ENCODE measurements at regions not wholly inside any gene's neighbourhood (a gene's known extent, or its start where the extent isn't known, plus 50 kb on each side); places are given as distances from the start of the nearest gene placed in this dataset.
A peak's percentile ranks its signal among the peaks of the same experiment; 100 is the strongest.

DNA sequence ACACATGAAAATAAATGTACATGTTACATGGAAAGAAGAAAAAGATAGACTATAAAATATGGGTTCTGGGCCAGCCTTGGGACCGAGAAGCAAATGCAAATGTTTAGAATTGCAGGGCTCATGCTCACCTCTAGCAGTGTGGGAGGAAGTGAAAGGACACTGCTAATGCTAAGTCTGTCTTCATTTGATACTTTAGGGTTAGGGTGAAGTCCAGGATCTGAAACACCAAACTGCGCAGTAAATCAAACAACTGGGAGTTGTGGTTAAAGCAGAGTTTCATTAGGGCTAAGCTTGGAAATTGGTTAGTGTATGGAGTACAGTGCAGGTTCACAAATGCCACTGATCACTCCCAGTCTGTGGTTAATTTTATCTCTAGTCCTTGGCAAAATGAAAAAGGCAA, 73.2 kb upstream of the PDK4 start:
- Histone ChIP-seq H3K4me1 (no peaks in the 10 kb centered on the region), H3K9me3 (no peaks in the 10 kb centered on the region), H3K36me3 (no peaks in the 10 kb centered on the region), H3K27me3 (no peaks in the 10 kb centered on the region), H3K4me3 (no peak overlapping the region), H3K27ac (no peak overlapping the region)
- intact Hi-C loops (cut with DNase I) = no loop called here
- no peak for DNase-seq
- ATAC-seq = no peak
- TF ChIP-seq, protein P1, sequence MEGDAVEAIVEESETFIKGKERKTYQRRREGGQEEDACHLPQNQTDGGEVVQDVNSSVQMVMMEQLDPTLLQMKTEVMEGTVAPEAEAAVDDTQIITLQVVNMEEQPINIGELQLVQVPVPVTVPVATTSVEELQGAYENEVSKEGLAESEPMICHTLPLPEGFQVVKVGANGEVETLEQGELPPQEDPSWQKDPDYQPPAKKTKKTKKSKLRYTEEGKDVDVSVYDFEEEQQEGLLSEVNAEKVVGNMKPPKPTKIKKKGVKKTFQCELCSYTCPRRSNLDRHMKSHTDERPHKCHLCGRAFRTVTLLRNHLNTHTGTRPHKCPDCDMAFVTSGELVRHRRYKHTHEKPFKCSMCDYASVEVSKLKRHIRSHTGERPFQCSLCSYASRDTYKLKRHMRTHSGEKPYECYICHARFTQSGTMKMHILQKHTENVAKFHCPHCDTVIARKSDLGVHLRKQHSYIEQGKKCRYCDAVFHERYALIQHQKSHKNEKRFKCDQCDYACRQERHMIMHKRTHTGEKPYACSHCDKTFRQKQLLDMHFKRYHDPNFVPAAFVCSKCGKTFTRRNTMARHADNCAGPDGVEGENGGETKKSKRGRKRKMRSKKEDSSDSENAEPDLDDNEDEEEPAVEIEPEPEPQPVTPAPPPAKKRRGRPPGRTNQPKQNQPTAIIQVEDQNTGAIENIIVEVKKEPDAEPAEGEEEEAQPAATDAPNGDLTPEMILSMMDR (IDR thresholded peaks at IDR 0.05) = no peak
- TF ChIP-seq POLR2A (IDR thresholded peaks at IDR 0.05) = no peak
- 86 to 93% (median 88%) methylated on average over 2 of the region's 2 CpGs for WGBS, 4 donors

DNA sequence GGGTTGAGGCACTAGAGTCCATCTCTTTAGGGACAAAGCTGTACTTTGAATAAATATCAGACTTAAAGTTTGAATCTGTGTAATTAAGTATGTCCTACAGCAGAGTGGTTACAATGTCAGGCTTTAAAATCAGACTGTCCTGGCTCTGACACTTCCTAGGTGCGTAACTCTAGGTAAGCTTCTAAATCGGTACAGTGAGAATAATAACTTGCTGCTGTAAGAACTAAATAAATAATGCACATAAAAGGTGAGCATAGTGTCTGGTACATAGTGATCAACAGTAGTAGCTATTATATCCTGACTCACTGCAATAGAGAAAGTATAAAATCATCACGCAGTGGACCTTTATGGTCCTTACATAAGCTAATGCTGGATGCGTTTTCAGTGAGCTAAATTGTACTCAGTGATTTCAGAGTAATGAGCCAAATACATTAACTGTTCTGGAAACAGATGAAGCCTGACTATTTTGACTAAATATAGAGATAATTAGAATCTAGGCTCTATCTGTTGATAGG, 72.2 kb upstream of the PDK4 start:
- 93 to 99% (median 96%) methylated on average over 4 of the region's 4 CpGs for WGBS, 4 donors
- H3K36me3 ChIP-seq = no peaks in the 10 kb centered on the region
- no peak for DNase-seq
- ATAC-seq = no peak
- H3K9me3 ChIP-seq = peaks cover 0 to 2% (median 0%) of the 10 kb centered on the region in 12 donors
- H3K27ac ChIP-seq = no peak overlapping the region
- no peaks in the 10 kb centered on the region for H3K27me3 ChIP-seq
- H3K4me3 ChIP-seq = no peak overlapping the region
- intact Hi-C loops (cut with DNase I) = no loop called here
- TF ChIP-seq, protein P1 (IDR thresholded peaks at IDR 0.05) = no peak
- no peak for TF ChIP-seq POLR2A (IDR thresholded peaks at IDR 0.05)
- no peaks in the 10 kb centered on the region for H3K4me1 ChIP-seq

- Histone ChIP-seq H3K9me3 (peaks cover 0 to 18% (median 9%) of the 10 kb centered on the region in 12 donors), H3K4me1 (peaks cover 0 to 2% (median 0%) of the 10 kb centered on the region in 12 donors), H3K4me3 (no peak overlapping the region), H3K36me3 (no peaks in the 10 kb centered on the region), H3K27me3 (no peaks in the 10 kb centered on the region), H3K27ac (no peak overlapping the region)
- intact Hi-C loops (cut with DNase I) = no loop called here
- DNase-seq (no peak), ATAC-seq (no peak)
- WGBS, 4 donors = 50 to 78% (median 73%) methylated on average over 1 of the region's 1 CpG
- TF ChIP-seq, protein P1 (IDR thresholded peaks at IDR 0.05) = no peak
- TF ChIP-seq POLR2A (IDR thresholded peaks at IDR 0.05) = no peak
Observed at GRCh38 chr7:95662987-95663386, 66.7 kb upstream of the PDK4 start.

DNA sequence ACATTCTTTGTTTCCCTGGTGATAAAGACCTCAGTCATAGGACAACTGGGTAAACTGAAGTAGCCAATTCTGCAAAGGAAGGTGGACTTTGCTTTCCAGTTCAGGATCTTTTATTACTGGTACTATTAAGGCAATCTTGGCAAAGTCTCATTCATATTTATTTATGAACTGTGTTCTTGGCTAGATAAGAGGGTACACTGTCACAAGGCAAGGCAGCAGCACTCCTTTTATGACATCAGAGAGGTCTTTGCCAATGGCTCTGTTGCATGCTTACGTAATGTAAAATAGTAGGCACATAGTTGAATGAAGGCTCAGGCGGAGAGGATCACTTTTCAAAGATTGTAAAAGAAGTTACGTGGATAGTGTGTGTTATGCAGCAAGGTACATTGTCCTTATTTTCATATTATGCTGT, 63.7 kb upstream of the PDK4 start:
- peak; percentile 90 to 98 (median 94) for ATAC-seq
- Histone ChIP-seq H3K4me3 (no peak overlapping the region), H3K9me3 (peaks cover 0 to 18% (median 9%) of the 10 kb centered on the region in 12 donors), H3K4me1 (peaks cover 0 to 2% (median 0%) of the 10 kb centered on the region in 12 donors), H3K27ac (peak overlapping the region in 3 of 12 donors; percentile 25 to 75 (median 60)), H3K27me3 (no peaks in the 10 kb centered on the region), H3K36me3 (no peaks in the 10 kb centered on the region)
- intact Hi-C loops (cut with DNase I) = loop anchor here in 1 of 10 donors (1.0 kb wide), 2 partner anchors 31 to 52 kb away; no protein-coding TSS in a partner anchor
- 48 to 66% (median 53%) methylated on average over 3 of the region's 3 CpGs for WGBS, 4 donors
- DNase-seq = peak in 2 of 5 donors; percentile 22 to 31
- no peak for TF ChIP-seq POLR2A (IDR thresholded peaks at IDR 0.05)
- TF ChIP-seq, protein P1 (IDR thresholded peaks at IDR 0.05) = no peak
